Thoracic aorta (tissue), 2 donors: ENCODE measurements at regions not wholly inside any gene's neighbourhood (a gene's known extent, or its start where the extent isn't known, plus 50 kb on each side); places are given as distances from the start of the nearest gene placed in this dataset.

Experiments used
- ATAC-seq: fragments of 150-250 bp; one replicate; pipeline ENCODE4 v1.8.0; 2017; ENCODE audit warnings: low read depth; ENCODE audit not compliant: insufficient number of reproducible peaks, low FRiP score
- DNase-seq: peaks from one replicate; pipeline ENCODE4 v3.0.0-alpha.2; 2020; ENCODE audit warnings: low spot score
- H3K27ac ChIP-seq, 2 donors: fragments of 200-600 bp; sonication (generic); 1 replicate in 1 of 2; 2 replicates in 1 of 2; pipeline ENCODE4 v1.5.1; 2016; ENCODE audit warnings: mild to moderate bottlenecking in 2 of 2, moderate library complexity in 2 of 2
- H3K27me3 ChIP-seq: fragments of 200-600 bp; sonication (generic); replicated peaks from 2 replicates; pipeline ENCODE4 v1.6.0; 2016; ENCODE audit warnings: mild to moderate bottlenecking; ENCODE audit not compliant: insufficient read depth
- H3K36me3 ChIP-seq: fragments of 200-600 bp; sonication (generic); one replicate; pipeline ENCODE4 v1.5.1; 2016
- H3K4me1 ChIP-seq, 2 donors: fragments of 200-600 bp; sonication (generic); 1 replicate in 1 of 2; 2 replicates in 1 of 2; pipeline versions ENCODE4 v1.5.1 to v1.6.0; 2016; ENCODE audit warnings: low read depth in 2 of 2, mild to moderate bottlenecking in 1 of 2; ENCODE audit not compliant: control insufficient read depth in 1 of 2
- H3K4me3 ChIP-seq: fragments of 200-600 bp; sonication (generic); 2 replicates; pipeline ENCODE4 v1.5.1; 2016; ENCODE audit warnings: mild to moderate bottlenecking
- H3K9me3 ChIP-seq: fragments of 200-600 bp; sonication (generic); 2 replicates; pipeline ENCODE4 v1.5.1; 2016
- TF ChIP-seq, protein P1 (sequence below): fragments of 200-600 bp; sonication (generic); IDR thresholded peaks from one replicate; pipeline ENCODE4 v1.5.1; 2019; ENCODE audit warnings: antibody characterized with exemption

DNA sequence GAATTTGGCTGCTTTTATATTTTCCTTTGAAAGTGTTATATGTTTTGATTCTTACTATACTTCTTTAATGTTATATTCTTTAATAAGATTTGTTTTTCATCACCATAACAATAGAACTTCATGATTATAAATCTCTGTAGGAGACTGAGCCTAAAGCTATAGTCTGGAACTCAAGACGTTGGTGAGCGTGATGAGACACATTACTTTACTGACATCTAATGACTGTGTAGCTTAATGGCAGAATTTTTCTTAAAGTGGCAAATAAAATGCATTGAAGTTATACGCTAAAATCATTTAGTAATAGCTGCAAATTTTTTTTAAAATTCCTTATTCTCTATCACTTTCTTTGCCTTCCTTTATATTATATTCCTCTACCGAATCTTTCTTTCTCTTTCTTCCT lies 56.1 kb upstream of the HAO2 start:
- Histone ChIP-seq H3K9me3 (no peaks in the 10 kb centered on the region), H3K36me3 (no peaks in the 10 kb centered on the region), H3K27ac (no peak overlapping the region), H3K27me3 (no peaks in the 10 kb centered on the region), H3K4me1 (no peaks in the 10 kb centered on the region), H3K4me3 (no peak overlapping the region)
- TF ChIP-seq, protein P1, sequence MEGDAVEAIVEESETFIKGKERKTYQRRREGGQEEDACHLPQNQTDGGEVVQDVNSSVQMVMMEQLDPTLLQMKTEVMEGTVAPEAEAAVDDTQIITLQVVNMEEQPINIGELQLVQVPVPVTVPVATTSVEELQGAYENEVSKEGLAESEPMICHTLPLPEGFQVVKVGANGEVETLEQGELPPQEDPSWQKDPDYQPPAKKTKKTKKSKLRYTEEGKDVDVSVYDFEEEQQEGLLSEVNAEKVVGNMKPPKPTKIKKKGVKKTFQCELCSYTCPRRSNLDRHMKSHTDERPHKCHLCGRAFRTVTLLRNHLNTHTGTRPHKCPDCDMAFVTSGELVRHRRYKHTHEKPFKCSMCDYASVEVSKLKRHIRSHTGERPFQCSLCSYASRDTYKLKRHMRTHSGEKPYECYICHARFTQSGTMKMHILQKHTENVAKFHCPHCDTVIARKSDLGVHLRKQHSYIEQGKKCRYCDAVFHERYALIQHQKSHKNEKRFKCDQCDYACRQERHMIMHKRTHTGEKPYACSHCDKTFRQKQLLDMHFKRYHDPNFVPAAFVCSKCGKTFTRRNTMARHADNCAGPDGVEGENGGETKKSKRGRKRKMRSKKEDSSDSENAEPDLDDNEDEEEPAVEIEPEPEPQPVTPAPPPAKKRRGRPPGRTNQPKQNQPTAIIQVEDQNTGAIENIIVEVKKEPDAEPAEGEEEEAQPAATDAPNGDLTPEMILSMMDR, result no peak
- ATAC-seq (no peak), DNase-seq (no peak)

- no peaks in the 10 kb centered on the region for H3K36me3 ChIP-seq
- ATAC-seq (no peak), DNase-seq (no peak)
- no peaks in the 10 kb centered on the region for H3K9me3 ChIP-seq
- H3K4me1 ChIP-seq, result no peaks in the 10 kb centered on the region
- H3K27me3 ChIP-seq, result no peaks in the 10 kb centered on the region
- TF ChIP-seq, protein P1, result no peak
- no peak overlapping the region for H3K4me3 ChIP-seq
- no peak overlapping the region for H3K27ac ChIP-seq
Measured at GRCh38 chr1:119314001-119314796, 54.4 kb upstream of the HAO2 start.

GRCh38 chr1:119316870-119317416 lies 51.6 kb upstream of the HAO2 start:
- TF ChIP-seq, protein P1, result no peak
- Histone ChIP-seq H3K4me3 (no peak overlapping the region), H3K27me3 (no peaks in the 10 kb centered on the region), H3K9me3 (no peaks in the 10 kb centered on the region), H3K4me1 (no peaks in the 10 kb centered on the region), H3K27ac (no peak overlapping the region), H3K36me3 (no peaks in the 10 kb centered on the region)
- ATAC-seq (no peak), DNase-seq (no peak)

DNA sequence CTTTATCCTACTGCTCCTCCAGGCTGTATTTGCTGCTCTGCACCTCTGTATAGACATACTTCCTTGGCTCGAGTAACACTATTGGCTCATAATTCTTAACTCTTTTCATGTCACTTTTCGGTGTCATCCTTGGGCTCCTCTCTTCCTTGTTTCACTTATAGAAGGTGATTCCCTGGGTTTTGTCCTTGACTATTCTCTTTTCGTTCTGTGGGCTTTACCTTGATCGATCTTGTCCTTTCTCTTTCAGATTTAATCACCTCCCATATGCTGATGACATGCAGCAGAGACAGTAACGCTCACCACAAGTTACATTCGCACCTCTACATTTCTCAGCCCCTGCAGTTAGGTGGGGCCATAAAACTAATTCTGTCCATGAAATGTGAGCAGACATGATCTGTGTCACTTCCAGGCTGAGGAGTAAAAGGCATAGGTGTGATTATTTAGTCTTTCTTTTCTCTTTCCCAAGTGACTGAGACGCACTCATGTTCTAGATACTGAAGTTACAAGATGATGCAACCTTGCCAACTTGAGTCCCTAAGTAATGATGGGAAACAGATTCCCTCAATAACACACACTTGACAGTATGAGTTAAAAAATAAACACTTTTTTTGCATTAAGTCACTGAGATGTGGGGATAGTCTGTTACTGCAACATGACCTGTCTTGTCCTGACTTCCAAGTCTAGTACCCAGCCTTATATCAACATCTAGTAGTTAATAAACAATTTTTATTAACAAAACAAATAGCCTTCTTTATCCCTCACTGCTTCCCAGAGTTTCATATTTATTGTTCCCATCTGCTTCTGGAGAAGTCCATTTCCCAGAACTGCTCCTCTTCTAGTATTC lies 49.9 kb upstream of the HAO2 start:
- TF ChIP-seq, protein P1, result no peak
- Histone ChIP-seq H3K4me3 (no peak overlapping the region), H3K27me3 (no peaks in the 10 kb centered on the region), H3K36me3 (no peaks in the 10 kb centered on the region), H3K9me3 (no peaks in the 10 kb centered on the region), H3K27ac (no peak overlapping the region), H3K4me1 (no peaks in the 10 kb centered on the region)
- ATAC-seq (no peak), DNase-seq (no peak)
